Activated T-cell treated with anti-CD3 and anti-CD28 coated beads, Interleukin-2, amount 50 U/mL, for 24 hours (primary cell): ENCODE measurements at regions not wholly inside any gene's neighbourhood (a gene's known extent, or its start where the extent isn't known, plus 50 kb on each side); places are given as distances from the start of the nearest gene placed in this dataset.

Experiments
- DNase-seq: peaks from one replicate; pipeline ENCODE4 v3.0.0-alpha.2; 2020
- H3K27ac Mint-ChIP-seq: 2 replicates; pipeline ENCODE4 v1.8.0; 2020; ENCODE audit warnings: mild to moderate bottlenecking, mixed read lengths
- H3K27me3 Mint-ChIP-seq: 2 replicates; pipeline ENCODE4 v1.8.0; 2020; ENCODE audit warnings: mixed read lengths
- H3K36me3 Mint-ChIP-seq: 2 replicates; pipeline ENCODE4 v1.8.0; 2020; ENCODE audit warnings: low read depth, mixed read lengths
- H3K4me1 Mint-ChIP-seq: 2 replicates; pipeline ENCODE4 v1.8.0; 2020; ENCODE audit warnings: low read depth, mixed read lengths
- H3K4me3 Mint-ChIP-seq: 2 replicates; pipeline ENCODE4 v1.8.0; 2020; ENCODE audit warnings: mild to moderate bottlenecking, moderate library complexity, mixed read lengths
- H3K9me3 Mint-ChIP-seq: 2 replicates; pipeline ENCODE4 v1.8.0; 2020; ENCODE audit warnings: mixed read lengths

DNA sequence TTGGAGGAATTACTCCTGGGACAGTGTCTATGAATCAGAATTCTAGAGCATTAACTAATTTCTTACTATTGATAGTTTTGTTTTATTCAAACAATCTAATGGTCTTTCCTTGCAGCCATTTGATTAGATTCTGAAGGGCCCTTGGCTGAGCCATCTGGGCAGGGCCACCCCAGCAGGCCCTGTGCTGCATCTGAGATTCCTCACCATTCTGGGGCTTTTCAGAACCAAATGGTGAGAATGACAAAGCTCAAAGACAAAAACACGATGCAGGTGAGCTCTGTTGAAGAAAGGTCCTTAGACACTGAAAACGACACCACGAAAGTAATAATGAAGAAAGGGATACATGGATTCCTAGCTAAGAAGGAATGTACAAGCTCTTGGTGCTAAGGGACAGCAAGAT lies 321.0 kb upstream of the IRX4 start:
- H3K4me1 Mint-ChIP-seq: no peaks in the 10 kb centered on the region
- H3K27ac Mint-ChIP-seq: no peak overlapping the region
- H3K9me3 Mint-ChIP-seq: no peaks in the 10 kb centered on the region
- no peak overlapping the region for H3K4me3 Mint-ChIP-seq
- H3K27me3 Mint-ChIP-seq: peaks cover 35% of the 10 kb centered on the region
- DNase-seq: no peak
- no peaks in the 10 kb centered on the region for H3K36me3 Mint-ChIP-seq

DNA sequence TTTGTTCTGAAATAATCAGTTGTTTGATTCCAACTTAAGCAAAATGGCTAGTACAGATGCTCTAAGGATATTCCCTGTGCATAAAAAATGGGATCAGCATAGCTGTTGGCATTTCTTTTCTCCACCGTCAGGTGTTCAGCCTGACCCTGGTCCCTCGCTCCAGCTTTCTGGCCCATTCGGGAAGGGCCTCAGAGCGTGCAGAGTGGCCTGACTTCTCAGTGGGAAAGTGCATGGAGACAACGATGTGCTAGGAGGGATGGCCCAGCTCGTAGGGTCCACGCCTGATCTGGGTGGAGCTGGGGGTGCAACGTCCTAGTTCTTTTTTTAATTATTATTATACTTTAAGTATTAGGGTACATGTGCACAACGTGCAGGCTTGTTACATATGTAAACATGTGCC lies 319.1 kb upstream of the IRX4 start:
- Mint-ChIP-seq H3K27ac (no peak overlapping the region), H3K27me3 (peaks cover 29% of the 10 kb centered on the region), H3K9me3 (no peaks in the 10 kb centered on the region), H3K4me1 (no peaks in the 10 kb centered on the region), H3K4me3 (no peak overlapping the region), H3K36me3 (no peaks in the 10 kb centered on the region)
- DNase-seq: no peak

DNA sequence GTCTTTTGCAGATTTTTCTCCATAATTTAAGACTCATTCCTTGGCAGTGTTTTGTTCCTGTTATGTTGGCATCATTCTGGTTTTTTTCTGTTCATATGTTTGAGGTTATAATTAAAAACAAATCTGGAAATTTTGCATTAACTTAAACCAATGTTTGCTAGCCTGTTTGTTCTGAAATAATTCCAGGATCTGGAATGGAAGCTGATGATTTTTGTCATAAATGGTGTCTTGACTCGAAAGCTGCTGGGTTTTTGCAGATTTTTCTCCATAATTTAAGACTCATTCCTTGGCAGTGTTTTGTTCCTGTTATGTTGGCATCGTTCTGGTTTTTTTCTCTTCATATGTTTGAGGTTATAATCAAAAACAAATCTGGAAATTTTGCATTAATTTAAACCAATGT lies 318.7 kb upstream of the IRX4 start:
- Mint-ChIP-seq H3K9me3 (no peaks in the 10 kb centered on the region), H3K27me3 (peaks cover 26% of the 10 kb centered on the region), H3K4me1 (no peaks in the 10 kb centered on the region), H3K36me3 (no peaks in the 10 kb centered on the region), H3K4me3 (no peak overlapping the region), H3K27ac (no peak overlapping the region)
- DNase-seq: no peak

DNA sequence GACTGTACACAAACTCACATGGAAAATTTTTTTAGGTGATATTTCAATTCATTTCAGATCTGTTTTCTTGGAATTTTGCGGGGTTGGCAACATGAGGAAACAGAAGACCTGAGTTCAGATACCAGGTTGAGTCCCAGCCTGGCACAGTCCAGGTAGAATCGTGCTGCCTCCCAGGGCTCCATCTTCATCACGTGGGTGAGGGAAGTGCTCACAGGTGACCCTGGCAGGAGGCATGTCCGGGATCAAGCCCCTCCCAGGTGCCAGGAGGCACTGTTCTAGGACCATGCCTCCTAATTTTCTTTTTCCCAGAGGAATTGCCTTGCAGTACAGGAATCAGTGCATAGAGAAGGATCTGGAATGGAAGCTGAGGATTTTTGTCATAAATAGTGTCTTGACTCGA lies 318.3 kb upstream of the IRX4 start:
- no peak overlapping the region for H3K4me3 Mint-ChIP-seq
- no peaks in the 10 kb centered on the region for H3K9me3 Mint-ChIP-seq

DNA sequence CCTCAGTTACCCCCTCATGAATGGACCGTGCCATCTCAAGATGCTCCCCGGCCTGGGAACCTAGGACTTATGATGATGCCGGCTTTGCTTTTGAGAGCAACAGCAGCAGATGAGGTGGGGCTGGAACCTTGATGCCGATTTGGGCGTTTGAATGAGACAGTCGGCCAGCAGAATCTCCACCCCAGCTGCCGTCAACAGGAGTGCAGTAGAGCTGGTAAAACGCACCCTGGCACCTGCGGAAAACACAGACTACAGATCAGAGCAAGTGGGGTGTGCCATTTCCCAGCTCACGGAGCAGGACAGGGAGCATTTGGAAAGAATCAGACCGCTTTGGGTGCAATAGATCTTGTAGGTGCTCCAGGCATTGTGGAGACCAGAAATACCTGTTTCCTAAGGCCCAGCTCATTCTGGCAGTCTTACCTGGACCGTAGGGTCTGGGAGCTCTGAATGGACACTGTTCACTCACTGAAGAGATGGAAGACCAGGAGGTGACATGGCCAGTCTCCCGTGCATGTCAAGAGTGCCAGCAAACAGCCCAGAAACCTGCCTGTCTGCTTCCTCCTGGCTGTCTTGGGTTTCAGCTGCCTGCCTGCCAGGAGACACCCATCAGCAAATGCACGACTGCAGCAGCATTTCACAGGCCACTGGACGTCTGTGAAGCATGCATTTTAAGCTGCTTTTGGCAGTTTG lies 317.7 kb upstream of the IRX4 start:
- Mint-ChIP-seq H3K27me3 (peaks cover 29% of the 10 kb centered on the region), H3K36me3 (no peaks in the 10 kb centered on the region), H3K4me3 (no peak overlapping the region), H3K4me1 (no peaks in the 10 kb centered on the region), H3K27ac (no peak overlapping the region), H3K9me3 (peaks cover 3% of the 10 kb centered on the region)
- DNase-seq: no peak

More for the DNA sequence above, 318.3 kb upstream of the IRX4 start:
- no peak for DNase-seq
- Mint-ChIP-seq H3K27me3 (peaks cover 24% of the 10 kb centered on the region), H3K36me3 (no peaks in the 10 kb centered on the region), H3K4me1 (no peaks in the 10 kb centered on the region), H3K27ac (no peak overlapping the region)

DNA sequence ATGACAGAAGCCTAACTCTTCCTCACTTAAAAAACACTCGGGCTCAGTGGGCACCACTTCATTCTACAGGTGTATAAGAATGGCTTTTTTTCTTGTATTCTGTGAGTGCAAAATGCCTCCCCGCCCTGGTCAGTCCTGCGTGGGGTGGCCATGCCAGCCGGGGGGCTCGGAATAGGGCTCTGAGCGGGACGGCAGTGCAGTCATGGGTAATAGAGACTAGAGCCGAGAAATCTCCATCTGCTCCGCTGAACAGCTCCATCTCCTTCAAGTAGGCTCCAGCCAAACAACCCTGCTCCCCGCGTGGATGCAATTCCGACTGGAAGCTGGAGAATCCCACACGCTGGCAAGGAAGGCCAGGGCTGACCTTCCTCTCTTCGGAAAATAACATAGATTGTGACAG lies 317.0 kb upstream of the IRX4 start:
- peaks cover 3% of the 10 kb centered on the region for H3K9me3 Mint-ChIP-seq
- no peaks in the 10 kb centered on the region for H3K36me3 Mint-ChIP-seq
- H3K4me1 Mint-ChIP-seq: no peaks in the 10 kb centered on the region
- H3K27ac Mint-ChIP-seq: no peak overlapping the region
- H3K4me3 Mint-ChIP-seq: no peak overlapping the region
- peaks cover 29% of the 10 kb centered on the region for H3K27me3 Mint-ChIP-seq
- DNase-seq: no peak

DNA sequence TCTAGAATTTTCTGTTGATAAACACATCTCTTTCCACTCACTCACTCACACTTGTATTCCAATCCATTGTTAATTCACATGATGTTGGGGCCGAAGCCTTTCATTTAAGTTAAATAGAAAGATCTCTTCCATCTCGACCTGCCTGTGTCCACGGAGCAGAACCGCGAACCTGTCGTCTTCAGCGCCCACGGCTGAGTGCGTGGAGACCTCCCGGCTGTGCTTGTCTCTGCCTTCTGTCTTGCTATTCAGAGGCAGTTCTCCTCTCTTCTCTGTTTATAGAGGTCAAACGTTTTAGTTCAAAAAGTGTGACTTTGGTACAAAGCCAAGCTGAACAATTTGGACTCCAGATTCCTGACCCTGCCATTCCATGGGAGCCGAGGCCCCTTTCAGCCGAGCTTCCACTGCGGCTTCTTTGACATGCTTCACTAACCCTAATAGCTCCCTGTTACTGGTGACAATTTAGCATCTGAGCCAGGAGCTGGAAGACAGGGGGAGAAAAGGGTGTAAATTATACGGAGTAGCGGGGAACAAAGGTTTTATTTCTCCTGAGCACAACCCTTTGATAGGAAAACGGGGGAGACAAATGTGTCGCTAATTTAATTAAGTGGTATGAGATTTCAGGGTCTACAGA lies 314.4 kb upstream of the IRX4 start:
- Mint-ChIP-seq H3K27ac (no peak overlapping the region), H3K27me3 (peaks cover 26% of the 10 kb centered on the region), H3K36me3 (no peaks in the 10 kb centered on the region), H3K9me3 (peaks cover 3% of the 10 kb centered on the region), H3K4me1 (no peaks in the 10 kb centered on the region), H3K4me3 (no peak overlapping the region)
- no peak for DNase-seq

DNA sequence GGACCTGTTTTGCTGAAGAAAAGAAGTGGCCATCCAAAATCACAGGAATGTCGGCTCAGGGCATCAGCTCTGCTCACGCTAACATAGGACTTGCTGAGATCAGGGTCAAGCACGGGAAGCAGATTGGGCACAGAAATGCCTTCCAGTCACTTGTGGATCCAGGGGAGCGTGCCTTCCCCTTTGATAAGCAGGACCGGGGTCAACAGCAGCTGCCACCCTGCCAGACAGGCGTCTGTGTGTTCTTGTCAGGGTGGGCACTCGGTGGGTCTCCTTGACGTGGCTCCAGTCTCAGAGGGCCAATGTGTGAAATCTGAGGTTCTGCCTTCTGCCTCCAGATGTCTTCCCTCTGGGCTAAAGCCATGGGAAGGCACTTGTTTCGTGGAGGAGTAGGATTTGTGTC lies 313.7 kb upstream of the IRX4 start:
- no peaks in the 10 kb centered on the region for H3K4me1 Mint-ChIP-seq
- H3K27ac Mint-ChIP-seq: no peak overlapping the region
- H3K36me3 Mint-ChIP-seq: no peaks in the 10 kb centered on the region
- H3K27me3 Mint-ChIP-seq: peaks cover 25% of the 10 kb centered on the region
- H3K4me3 Mint-ChIP-seq: no peak overlapping the region
- peaks cover 3% of the 10 kb centered on the region for H3K9me3 Mint-ChIP-seq
- no peak for DNase-seq

DNA sequence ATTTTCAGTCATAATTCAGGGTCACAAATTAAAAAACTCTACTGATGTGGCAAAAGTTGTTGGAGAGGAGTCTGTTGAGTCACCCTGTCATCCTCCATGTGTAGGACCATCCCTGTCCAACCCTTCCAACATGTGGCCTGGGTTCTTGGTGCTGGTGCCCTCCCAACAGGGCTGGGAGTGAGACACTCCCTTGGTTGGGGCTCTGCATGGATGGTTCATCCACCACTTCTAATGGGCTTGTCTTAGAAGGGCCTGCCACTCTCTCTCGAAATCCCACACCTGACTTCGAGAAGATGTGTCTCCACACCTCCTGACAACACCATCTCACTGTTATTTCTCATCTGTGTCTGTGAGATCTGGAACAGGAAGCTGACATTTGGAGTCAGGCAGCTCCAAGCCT lies 312.2 kb upstream of the IRX4 start:
- Mint-ChIP-seq H3K27me3 (peaks cover 21% of the 10 kb centered on the region), H3K9me3 (peaks cover 3% of the 10 kb centered on the region), H3K27ac (no peak overlapping the region), H3K4me1 (no peaks in the 10 kb centered on the region), H3K36me3 (no peaks in the 10 kb centered on the region), H3K4me3 (no peak overlapping the region)
- no peak for DNase-seq

DNA sequence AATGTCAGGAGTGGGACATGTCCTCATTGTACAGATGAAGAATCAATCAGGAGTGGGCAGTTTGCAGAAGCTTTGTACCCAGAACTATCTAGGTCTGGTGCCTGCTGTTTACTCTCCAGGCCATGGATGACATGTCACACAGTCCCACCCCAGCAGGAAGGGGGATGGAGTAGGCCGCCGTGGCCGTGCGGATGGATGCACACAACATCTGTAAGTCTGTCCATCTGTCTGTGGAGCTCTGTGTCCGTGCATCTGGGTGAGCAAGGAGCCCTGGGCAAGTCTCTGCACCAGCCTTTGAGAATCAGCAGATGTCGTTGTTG lies 311.5 kb upstream of the IRX4 start:
- no peak overlapping the region for H3K4me3 Mint-ChIP-seq
- DNase-seq: no peak
- H3K36me3 Mint-ChIP-seq: no peaks in the 10 kb centered on the region
- peaks cover 21% of the 10 kb centered on the region for H3K27me3 Mint-ChIP-seq
- H3K9me3 Mint-ChIP-seq: peaks cover 3% of the 10 kb centered on the region
- no peaks in the 10 kb centered on the region for H3K4me1 Mint-ChIP-seq
- no peak overlapping the region for H3K27ac Mint-ChIP-seq

DNA sequence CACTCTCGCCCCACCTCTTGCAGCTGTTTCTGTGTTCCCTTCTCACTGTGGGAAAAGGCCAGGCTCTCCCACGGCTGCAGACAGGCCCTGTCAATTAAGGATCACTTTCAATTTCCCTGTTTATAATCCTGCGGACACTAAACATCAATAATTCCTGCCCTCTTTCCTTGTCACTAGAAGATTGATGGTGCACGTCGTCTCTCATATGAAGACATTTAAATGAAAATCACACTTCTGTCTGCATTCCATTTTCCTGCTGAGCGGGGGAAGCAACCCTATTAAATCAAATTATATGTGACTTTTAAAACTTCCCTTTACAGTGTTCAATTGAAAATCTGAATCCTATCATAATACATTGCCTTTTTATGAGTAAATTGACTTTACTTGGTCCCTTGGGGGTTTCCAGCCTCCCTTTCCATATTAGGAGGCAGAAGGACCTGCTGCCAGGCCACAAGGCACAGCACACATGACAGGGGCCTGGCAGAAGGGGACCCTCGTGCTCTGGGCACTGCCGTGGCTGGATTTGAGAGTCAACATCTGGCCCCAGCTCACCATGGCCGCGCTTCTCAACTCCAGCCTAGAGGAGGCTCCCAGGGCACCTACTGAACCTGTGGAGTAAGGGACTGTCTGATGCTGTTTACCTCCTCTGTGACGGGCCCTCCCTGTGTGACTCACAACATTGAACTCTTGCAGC lies 311.0 kb upstream of the IRX4 start:
- DNase-seq: no peak
- H3K27me3 Mint-ChIP-seq: peaks cover 19% of the 10 kb centered on the region
- H3K27ac Mint-ChIP-seq: no peak overlapping the region
- peaks cover 3% of the 10 kb centered on the region for H3K9me3 Mint-ChIP-seq
- H3K4me3 Mint-ChIP-seq: no peak overlapping the region
- no peaks in the 10 kb centered on the region for H3K4me1 Mint-ChIP-seq
- H3K36me3 Mint-ChIP-seq: no peaks in the 10 kb centered on the region

DNA sequence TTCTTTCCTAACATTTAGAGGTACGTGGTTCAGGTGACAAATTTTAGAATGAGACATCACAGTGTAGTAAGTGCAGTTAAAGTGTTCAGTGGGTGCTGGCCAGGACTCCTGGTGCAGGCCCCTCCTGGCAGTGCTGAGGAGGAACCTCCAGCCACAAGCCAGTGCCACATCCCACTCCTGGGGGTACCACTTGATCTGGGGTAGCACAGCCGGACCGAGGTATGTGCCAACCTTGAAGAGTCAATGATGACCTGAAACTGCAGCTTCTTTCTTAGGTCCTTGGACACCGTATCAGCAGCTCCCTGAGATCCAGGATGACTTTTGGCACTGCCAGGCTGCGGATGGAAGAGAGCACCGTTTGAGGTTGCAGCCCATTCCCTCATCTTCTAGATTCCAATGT lies 310.4 kb upstream of the IRX4 start:
- DNase-seq: no peak
- no peak overlapping the region for H3K4me3 Mint-ChIP-seq
- no peaks in the 10 kb centered on the region for H3K4me1 Mint-ChIP-seq
- H3K36me3 Mint-ChIP-seq: no peaks in the 10 kb centered on the region
- peaks cover 3% of the 10 kb centered on the region for H3K9me3 Mint-ChIP-seq
- H3K27me3 Mint-ChIP-seq: peaks cover 18% of the 10 kb centered on the region
- H3K27ac Mint-ChIP-seq: no peak overlapping the region

DNA sequence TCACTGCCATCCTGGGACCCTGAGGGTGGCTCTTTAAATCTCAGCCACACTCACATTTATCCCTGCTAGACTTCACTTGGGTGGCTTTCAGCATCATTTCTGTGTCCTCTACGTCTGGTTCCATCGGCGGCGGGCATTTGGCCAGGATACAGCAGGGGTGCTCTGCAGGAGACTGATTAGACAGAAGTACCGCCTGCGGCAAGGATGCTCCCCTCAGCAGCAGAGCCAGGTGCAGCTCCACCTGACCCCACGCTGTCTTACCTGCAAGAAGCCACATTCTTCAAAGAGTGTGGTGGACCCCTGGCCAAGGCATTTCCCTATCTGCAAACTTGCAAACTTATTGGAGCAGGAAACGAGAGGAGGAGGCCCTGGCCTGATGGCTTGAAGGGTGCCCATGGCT lies 309.8 kb upstream of the IRX4 start:
- DNase-seq: no peak
- Mint-ChIP-seq H3K27ac (no peak overlapping the region), H3K4me3 (no peak overlapping the region), H3K9me3 (peaks cover 3% of the 10 kb centered on the region), H3K27me3 (peaks cover 12% of the 10 kb centered on the region), H3K36me3 (no peaks in the 10 kb centered on the region), H3K4me1 (no peaks in the 10 kb centered on the region)

DNA sequence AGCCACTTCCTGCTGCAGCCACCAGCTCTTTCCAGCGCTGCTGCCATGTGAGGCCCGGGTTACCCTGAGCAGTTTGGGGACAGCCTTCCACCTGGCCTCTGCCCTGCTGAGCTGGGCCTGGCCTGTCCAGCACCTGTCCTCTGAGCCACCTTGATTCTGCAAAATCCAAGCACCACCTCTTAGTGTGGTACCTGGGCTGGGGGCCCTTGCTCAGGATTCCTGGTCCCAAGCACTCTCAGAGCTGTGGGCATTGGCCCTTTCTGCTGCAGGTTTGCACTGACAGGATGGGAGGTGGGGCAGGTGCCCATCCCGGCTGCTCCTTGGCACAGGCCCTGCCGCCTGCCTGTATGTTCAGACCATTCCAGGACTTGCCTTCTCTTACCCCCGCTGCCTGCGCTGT lies 309.2 kb upstream of the IRX4 start:
- no peak overlapping the region for H3K4me3 Mint-ChIP-seq
- no peaks in the 10 kb centered on the region for H3K4me1 Mint-ChIP-seq
- H3K9me3 Mint-ChIP-seq: peaks cover 3% of the 10 kb centered on the region
- H3K27ac Mint-ChIP-seq: no peak overlapping the region
- H3K27me3 Mint-ChIP-seq: peaks cover 12% of the 10 kb centered on the region
- H3K36me3 Mint-ChIP-seq: no peaks in the 10 kb centered on the region
- no peak for DNase-seq

DNA sequence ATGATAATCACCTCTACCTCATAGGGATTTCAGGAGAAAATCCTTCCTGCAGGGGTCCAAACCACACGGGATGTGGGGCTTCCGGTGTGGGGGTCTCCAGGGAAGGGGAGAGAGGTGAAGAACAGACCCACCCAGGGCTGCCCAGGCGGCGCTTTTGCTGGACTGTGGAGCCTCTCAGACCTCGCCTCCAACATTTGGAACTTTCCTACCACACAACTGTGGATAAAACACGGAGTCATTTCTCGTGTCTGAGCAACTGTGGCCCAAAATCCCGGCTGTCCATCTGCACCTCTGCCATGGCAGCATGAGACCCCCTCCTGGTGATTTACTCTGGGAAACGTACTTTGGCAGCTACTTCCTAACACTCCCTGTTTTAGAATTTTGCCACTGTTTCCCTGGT lies 307.8 kb upstream of the IRX4 start:
- Mint-ChIP-seq H3K4me1 (no peaks in the 10 kb centered on the region), H3K9me3 (peaks cover under 1% of the 10 kb centered on the region), H3K36me3 (no peaks in the 10 kb centered on the region), H3K27ac (no peak overlapping the region), H3K27me3 (peaks cover 8% of the 10 kb centered on the region), H3K4me3 (no peak overlapping the region)
- no peak for DNase-seq
